ENCODE measurements at regions not wholly inside any gene's neighbourhood (a gene's known extent, or its start where the extent isn't known, plus 50 kb on each side); places are given as distances from the start of the nearest gene placed in this dataset.

- H3K36me3 ChIP-seq (replicated peaks; ENCODE audit: low read depth, low read length), result no peaks in the 10 kb centered on the region
- peak overlapping the region; percentile 50 for H3K4me3 ChIP-seq (ENCODE audit: low read length)
- no peaks in the 10 kb centered on the region for H4K20me1 ChIP-seq (ENCODE audit: insufficient read depth, low read length)
- no peaks in the 10 kb centered on the region for H3K27me3 ChIP-seq (ENCODE audit: low read depth, low read length)
- TF ChIP-seq CTCF (IDR thresholded peaks at IDR 0.05; ENCODE audit: low read depth, low read length), result no peak
- H2AFZ ChIP-seq (ENCODE audit: low read depth, low read length), result peak overlapping the region; percentile 33; the same call in 1 of the 2 replicates
- no peaks in the 10 kb centered on the region for H3K9me3 ChIP-seq (ENCODE audit: insufficient read depth, low read length)
- H3K4me1 ChIP-seq (ENCODE audit: low read length), result peaks cover 12% of the 10 kb centered on the region
- no peaks in the 10 kb centered on the region for H3K79me2 ChIP-seq (ENCODE audit: low read length)
- no peak overlapping the region for H3K9ac ChIP-seq (ENCODE audit: low read length)
- peak overlapping the region; percentile 14; the same call in 1 of the 2 replicates for H3K27ac ChIP-seq (ENCODE audit: low read length)
- H3K4me2 ChIP-seq (ENCODE audit: low read length), result peak overlapping the region; percentile 66
Measured at GRCh38 chr10:105952153-105952552, 1212.4 kb downstream of the SORCS1 start.

GRCh38 chr10:105950410-105950809, 1214.1 kb downstream of the SORCS1 start:
- H3K27ac ChIP-seq (ENCODE audit: low read length), result no peak overlapping the region
- no peak overlapping the region for H3K4me3 ChIP-seq (ENCODE audit: low read length)
- no peaks in the 10 kb centered on the region for H3K79me2 ChIP-seq (ENCODE audit: low read length)
- no peak overlapping the region for H3K4me2 ChIP-seq (ENCODE audit: low read length)
- no peaks in the 10 kb centered on the region for H3K9me3 ChIP-seq (ENCODE audit: insufficient read depth, low read length)
- no peaks in the 10 kb centered on the region for H3K27me3 ChIP-seq (ENCODE audit: low read depth, low read length)
- no peak overlapping the region for H3K9ac ChIP-seq (ENCODE audit: low read length)
- H4K20me1 ChIP-seq (ENCODE audit: insufficient read depth, low read length), result no peaks in the 10 kb centered on the region
- no peaks in the 10 kb centered on the region for H3K36me3 ChIP-seq (replicated peaks; ENCODE audit: low read depth, low read length)
- peaks cover 12% of the 10 kb centered on the region for H3K4me1 ChIP-seq (ENCODE audit: low read length)
- H2AFZ ChIP-seq (ENCODE audit: low read depth, low read length), result no peak overlapping the region
- TF ChIP-seq EZH2phosphoT487 (IDR thresholded peaks at IDR 0.05; ENCODE audit: low read depth), result no peak
- peak; percentile 65 for TF ChIP-seq CTCF (IDR thresholded peaks at IDR 0.05; ENCODE audit: low read depth, low read length)

GRCh38 chr10:105949721-105950120, 1214.8 kb downstream of the SORCS1 start:
- Histone ChIP-seq H3K9me3 (ENCODE audit: insufficient read depth, low read length) (no peaks in the 10 kb centered on the region), H3K4me1 (ENCODE audit: low read length) (peaks cover 12% of the 10 kb centered on the region), H3K36me3 (replicated peaks; ENCODE audit: low read depth, low read length) (no peaks in the 10 kb centered on the region), H4K20me1 (ENCODE audit: insufficient read depth, low read length) (no peaks in the 10 kb centered on the region), H3K4me2 (ENCODE audit: low read length) (no peak overlapping the region), H3K27ac (ENCODE audit: low read length) (no peak overlapping the region), H2AFZ (ENCODE audit: low read depth, low read length) (no peak overlapping the region), H3K9ac (ENCODE audit: low read length) (no peak overlapping the region), H3K79me2 (ENCODE audit: low read length) (no peaks in the 10 kb centered on the region), H3K4me3 (ENCODE audit: low read length) (no peak overlapping the region), H3K27me3 (ENCODE audit: low read depth, low read length) (no peaks in the 10 kb centered on the region)
- TF ChIP-seq CTCF (IDR thresholded peaks at IDR 0.05; ENCODE audit: low read depth, low read length) (no peak), EZH2phosphoT487 (IDR thresholded peaks at IDR 0.05; ENCODE audit: low read depth) (no peak)

- Histone ChIP-seq H2AFZ (ENCODE audit: low read depth, low read length) (no peak overlapping the region), H3K27me3 (ENCODE audit: low read depth, low read length) (no peaks in the 10 kb centered on the region), H3K4me1 (ENCODE audit: low read length) (no peaks in the 10 kb centered on the region), H3K4me3 (ENCODE audit: low read length) (no peak overlapping the region), H4K20me1 (ENCODE audit: insufficient read depth, low read length) (no peaks in the 10 kb centered on the region), H3K79me2 (ENCODE audit: low read length) (no peaks in the 10 kb centered on the region), H3K9me3 (ENCODE audit: insufficient read depth, low read length) (no peaks in the 10 kb centered on the region), H3K36me3 (replicated peaks; ENCODE audit: low read depth, low read length) (no peaks in the 10 kb centered on the region), H3K9ac (ENCODE audit: low read length) (no peak overlapping the region), H3K27ac (ENCODE audit: low read length) (no peak overlapping the region), H3K4me2 (ENCODE audit: low read length) (no peak overlapping the region)
- TF ChIP-seq EZH2phosphoT487 (IDR thresholded peaks at IDR 0.05; ENCODE audit: low read depth) (no peak), CTCF (IDR thresholded peaks at IDR 0.05; ENCODE audit: low read depth, low read length) (no peak)
Measured at GRCh38 chr10:105925045-105925785, 1239.3 kb downstream of the SORCS1 start.

Measured in OCI-LY3 (cell line).